Stomach (tissue), 8 donors: ENCODE measurements at regions not wholly inside any gene's neighbourhood (a gene's known extent, or its start where the extent isn't known, plus 50 kb on each side); places are given as distances from the start of the nearest gene placed in this dataset.
"Not testable (repeated sequence)": the region's sequence is repeated elsewhere in the genome, so short reads cannot be mapped to it uniquely, and the experiment has no call there.

ENCODE experiments used
- DNase-seq, 2 donors: peaks; one replicate each; pipeline versions ENCODE4 v3.0.0 to v3.0.0-alpha.2; 2013 to 2019
- H3K27ac ChIP-seq, 5 donors: fragments of 200-600 bp in 4 of 5; sonication (generic) in 4 of 5; one replicate each; pipeline ENCODE4 v1.5.1; 2013 to 2019; ENCODE audit warnings: mild to moderate bottlenecking in 1 of 5, moderate library complexity in 1 of 5
- H3K27me3 ChIP-seq, 3 donors: fragments of 200-600 bp; sonication (generic); one replicate each; pipeline ENCODE4 v1.5.1; 2017 to 2019; ENCODE audit warnings: mixed run types in 1 of 3
- H3K36me3 ChIP-seq, 4 donors: fragments of 200-600 bp; sonication (generic); 1 replicate in 3 of 4; 2 replicates in 1 of 4; pipeline ENCODE4 v1.5.1; 2016 to 2019
- H3K4me1 ChIP-seq, 4 donors: fragments of 200-600 bp; sonication (generic); one replicate each; pipeline ENCODE4 v1.5.1; 2016 to 2019
- H3K4me3 ChIP-seq, 4 donors: fragments of 200-600 bp; sonication (generic) in 3 of 4; one replicate each; pipeline ENCODE4 v1.5.1; 2016 to 2019; ENCODE audit warnings: mild to moderate bottlenecking in 1 of 4
- H3K9me3 ChIP-seq, 4 donors: fragments of 200-600 bp; sonication (generic); one replicate each; pipeline ENCODE4 v1.5.1; 2016 to 2019
- EP300 ChIP-seq: sonication (generic); formaldehyde crosslinking; IDR thresholded peaks from one replicate; pipeline ENCODE4 v1.6.1; 2017; ENCODE audit warnings: antibody characterized with exemption
- POLR2A ChIP-seq, 4 donors: fragments of 450-650 bp; IDR thresholded peaks; one replicate each; pipeline ENCODE4 v1.6.1; 2016; ENCODE audit warnings: antibody characterized with exemption in 4 of 4, control low read depth in 2 of 4, mild to moderate bottlenecking in 1 of 4, moderate library complexity in 1 of 4
- POLR2AphosphoS5 ChIP-seq, 3 donors: sonication (generic); formaldehyde crosslinking; IDR thresholded peaks; one replicate each; pipeline ENCODE4 v1.6.1; 2016; ENCODE audit warnings: antibody characterized with exemption in 3 of 3
- WGBS, 5 donors: extraction: QIAGEN DNeasy Blood & Tissue Kit in 3 of 5; methylation state at CpG; one replicate each; pipeline versions ENCODE4 v1.1.5 to v1.1.7; 2013 to 2018; 5-methylcytosine and 5-hydroxymethylcytosine counted together
- intact Hi-C: fragments of 100-400 bp; cut with DNase I; formaldehyde crosslinking; loops from one replicate; pipeline ENCODE4 v1.15.1; 2023; ENCODE audit warnings: low total_unique reads
- TF ChIP-seq, protein P1 (sequence below), 7 experiments: fragments of 450-650 bp in 4 of 7; fragments of 200-600 bp in 3 of 7; sonication (generic) in 3 of 7; IDR thresholded peaks; one replicate each; pipeline ENCODE4 v1.5.1; 2016 to 2019; ENCODE audit warnings: antibody characterized with exemption in 7 of 7, control low read depth in 2 of 7, mild to moderate bottlenecking in 1 of 7
- donor health status: healthy with polysubstance abuse.
- donor health status: Bipolar disorder and iron deficiency.
- donor health status: healthy.

DNA sequence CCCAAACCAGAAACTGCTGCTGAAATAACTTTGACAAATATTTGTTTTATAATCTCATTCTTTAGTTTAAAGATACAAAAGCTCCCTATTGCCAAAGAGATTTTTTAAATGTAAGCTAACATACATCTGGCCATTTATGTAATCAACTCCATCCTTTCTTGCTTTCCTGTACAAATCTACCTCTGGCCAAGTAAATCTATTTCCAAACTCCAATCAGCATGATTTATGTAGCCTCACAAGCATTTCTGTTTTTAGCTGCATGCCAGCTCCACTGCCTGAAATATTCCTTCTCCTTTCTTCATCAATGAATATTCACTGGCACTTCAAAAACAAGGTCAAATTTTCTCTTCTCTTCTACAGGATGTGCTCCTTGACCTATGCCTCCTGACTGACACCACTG is 80.0 kb downstream of the SHOX2 start:
- no peaks in the 10 kb centered on the region for H3K36me3 ChIP-seq
- H3K27ac ChIP-seq, result no peak overlapping the region
- no peaks in the 10 kb centered on the region for H3K27me3 ChIP-seq
- TF ChIP-seq POLR2A (IDR thresholded peaks at IDR 0.05), result no peak
- TF ChIP-seq, protein P1, sequence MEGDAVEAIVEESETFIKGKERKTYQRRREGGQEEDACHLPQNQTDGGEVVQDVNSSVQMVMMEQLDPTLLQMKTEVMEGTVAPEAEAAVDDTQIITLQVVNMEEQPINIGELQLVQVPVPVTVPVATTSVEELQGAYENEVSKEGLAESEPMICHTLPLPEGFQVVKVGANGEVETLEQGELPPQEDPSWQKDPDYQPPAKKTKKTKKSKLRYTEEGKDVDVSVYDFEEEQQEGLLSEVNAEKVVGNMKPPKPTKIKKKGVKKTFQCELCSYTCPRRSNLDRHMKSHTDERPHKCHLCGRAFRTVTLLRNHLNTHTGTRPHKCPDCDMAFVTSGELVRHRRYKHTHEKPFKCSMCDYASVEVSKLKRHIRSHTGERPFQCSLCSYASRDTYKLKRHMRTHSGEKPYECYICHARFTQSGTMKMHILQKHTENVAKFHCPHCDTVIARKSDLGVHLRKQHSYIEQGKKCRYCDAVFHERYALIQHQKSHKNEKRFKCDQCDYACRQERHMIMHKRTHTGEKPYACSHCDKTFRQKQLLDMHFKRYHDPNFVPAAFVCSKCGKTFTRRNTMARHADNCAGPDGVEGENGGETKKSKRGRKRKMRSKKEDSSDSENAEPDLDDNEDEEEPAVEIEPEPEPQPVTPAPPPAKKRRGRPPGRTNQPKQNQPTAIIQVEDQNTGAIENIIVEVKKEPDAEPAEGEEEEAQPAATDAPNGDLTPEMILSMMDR (IDR thresholded peaks at IDR 0.05), result no peak
- no peak for TF ChIP-seq POLR2AphosphoS5 (IDR thresholded peaks at IDR 0.05)
- TF ChIP-seq EP300, result no peak
- DNase-seq, result no peak
- no peaks in the 10 kb centered on the region for H3K4me1 ChIP-seq
- H3K4me3 ChIP-seq, result no peak overlapping the region
- H3K9me3 ChIP-seq, result peaks cover 0 to 2% (median under 1%) of the 10 kb centered on the region in 4 donors
- intact Hi-C loops, result no loop called here

DNA sequence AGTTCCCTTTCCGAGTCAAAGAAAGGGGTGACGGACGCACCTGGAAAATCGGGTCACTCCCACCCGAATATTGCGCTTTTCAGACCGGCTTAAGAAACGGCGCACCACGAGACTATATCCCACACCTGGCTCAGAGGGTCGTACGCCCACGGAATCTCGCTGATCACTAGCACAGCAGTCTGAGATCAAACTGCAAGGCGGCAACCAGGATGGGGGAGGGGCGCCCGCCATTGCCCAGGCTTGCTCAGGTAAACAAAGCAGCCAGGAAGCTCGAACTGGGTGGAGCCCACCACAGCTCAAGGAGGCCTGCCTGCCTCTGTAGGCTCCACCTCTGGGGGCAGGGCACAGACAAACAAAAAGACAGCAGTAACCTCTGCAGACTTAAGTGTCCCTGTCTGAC is 86.3 kb downstream of the SHOX2 start:
- intact Hi-C loops, H3K4me3 ChIP-seq, H3K27ac ChIP-seq, H3K4me1 ChIP-seq, DNase-seq, H3K27me3 ChIP-seq, H3K36me3 ChIP-seq: not testable (repeated sequence)
- H3K9me3 ChIP-seq, result peaks cover 4 to 21% (median 13%) of the 10 kb centered on the region in 4 donors
- 80 to 89% (median 83%) methylated on average over 2 to 11 of the region's 18 CpGs; no CpG with 5 or more reads in 2 of the 5 donors for WGBS, 5 donors

DNA sequence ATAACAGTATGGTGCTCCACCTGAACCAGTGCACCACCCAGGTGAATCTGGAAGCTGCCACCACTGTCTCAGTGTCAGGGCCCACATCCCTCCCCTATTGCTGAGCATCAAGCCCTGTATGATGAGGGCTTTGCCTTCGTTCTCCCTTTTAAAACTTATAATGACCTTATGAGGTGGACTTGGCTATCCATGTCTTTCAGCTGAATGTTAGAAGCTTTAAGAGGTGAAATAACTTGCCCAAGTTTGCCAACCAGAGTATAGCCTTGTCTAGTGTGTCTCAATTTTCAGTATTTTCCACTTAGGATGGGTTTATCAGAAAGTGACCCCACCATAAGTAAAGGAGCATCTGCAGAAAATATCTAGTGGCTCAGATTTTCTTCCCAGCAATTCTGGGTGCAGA is 87.8 kb downstream of the SHOX2 start:
- no peak for DNase-seq
- Histone ChIP-seq H3K9me3 (peaks cover 4 to 21% (median 13%) of the 10 kb centered on the region in 4 donors), H3K4me1 (no peaks in the 10 kb centered on the region), H3K4me3 (no peak overlapping the region), H3K36me3 (no peaks in the 10 kb centered on the region), H3K27me3 (no peaks in the 10 kb centered on the region), H3K27ac (no peak overlapping the region)
- TF ChIP-seq, protein P1 (IDR thresholded peaks at IDR 0.05), result no peak
- TF ChIP-seq POLR2A (IDR thresholded peaks at IDR 0.05) (no peak), POLR2AphosphoS5 (IDR thresholded peaks at IDR 0.05) (no peak), EP300 (no peak)
- intact Hi-C loops, result no loop called here
- WGBS, 5 donors, result 40 to 76% (median 63%) methylated on average over 1 of the region's 1 CpG

DNA sequence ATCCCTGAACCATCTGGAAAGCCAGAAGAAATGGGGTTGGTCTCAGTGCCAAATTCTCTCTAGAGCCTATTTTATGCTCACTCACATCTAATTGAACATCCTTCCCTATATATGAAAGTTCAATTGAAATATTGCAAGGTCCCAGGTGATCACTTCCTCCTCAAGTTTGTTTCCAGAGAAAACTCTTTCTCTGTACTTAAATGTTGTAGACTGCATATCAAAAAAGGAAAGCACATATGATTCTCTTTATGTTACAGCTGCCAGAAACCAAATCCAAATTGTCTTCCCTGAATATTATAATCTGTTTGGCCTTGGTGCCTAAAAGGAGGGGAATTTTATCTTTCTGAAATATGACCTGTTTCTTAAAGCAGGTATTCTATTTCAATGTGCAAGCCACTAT is 93.3 kb downstream of the SHOX2 start:
- Histone ChIP-seq H3K4me1 (no peaks in the 10 kb centered on the region), H3K4me3 (no peak overlapping the region), H3K9me3 (peaks cover 3 to 40% (median 12%) of the 10 kb centered on the region in 4 donors), H3K27me3 (no peaks in the 10 kb centered on the region), H3K36me3 (no peaks in the 10 kb centered on the region), H3K27ac (no peak overlapping the region)
- intact Hi-C loops, result no loop called here
- TF ChIP-seq, protein P1 (IDR thresholded peaks at IDR 0.05), result no peak
- TF ChIP-seq EP300 (no peak), POLR2A (IDR thresholded peaks at IDR 0.05) (no peak), POLR2AphosphoS5 (IDR thresholded peaks at IDR 0.05) (no peak)
- DNase-seq, result no peak

DNA sequence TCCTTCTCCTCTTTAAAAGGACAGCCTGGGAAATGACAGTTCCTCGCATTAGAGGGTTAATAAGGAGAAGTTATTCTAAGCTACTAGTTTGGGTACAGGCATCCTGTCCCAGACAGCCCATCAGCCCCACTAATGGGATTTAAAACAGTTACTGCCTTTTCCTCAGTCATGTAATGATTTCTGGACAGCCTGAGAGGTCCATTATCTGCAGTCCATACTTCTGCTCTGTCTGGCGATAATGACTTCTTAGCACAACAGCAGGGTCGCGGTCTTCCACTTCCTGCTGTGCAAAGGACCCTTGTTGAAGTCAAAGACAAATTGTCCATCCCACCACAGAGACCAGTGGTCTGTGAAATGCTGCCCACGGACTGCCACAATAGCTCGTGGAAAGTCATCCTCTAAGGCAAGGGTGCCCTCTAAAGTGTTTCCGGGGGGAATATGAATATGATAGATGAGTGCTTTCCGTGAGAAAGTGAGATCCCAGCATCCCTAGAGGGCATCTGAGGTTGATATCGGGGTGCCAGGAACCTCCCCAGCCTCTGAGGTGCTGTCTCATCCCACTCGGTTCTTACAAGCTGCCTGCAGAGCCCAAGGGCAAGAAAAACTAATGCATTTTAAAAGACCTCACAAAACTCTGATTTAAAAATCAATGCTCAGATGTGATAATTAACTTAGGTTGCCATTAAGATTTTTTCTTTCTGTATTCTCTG is 100.7 kb downstream of the SHOX2 start:
- DNase-seq, result no peak
- H3K4me3 ChIP-seq, result no peak overlapping the region
- WGBS, 5 donors, result 56 to 71% (median 66%) methylated on average over 10 of the region's 10 CpGs
- H3K27ac ChIP-seq, result no peak overlapping the region
- TF ChIP-seq POLR2A (IDR thresholded peaks at IDR 0.05), result no peak
- TF ChIP-seq POLR2AphosphoS5 (IDR thresholded peaks at IDR 0.05), result no peak
- TF ChIP-seq, protein P1 (IDR thresholded peaks at IDR 0.05), result no peak
- H3K36me3 ChIP-seq, result no peaks in the 10 kb centered on the region
- H3K27me3 ChIP-seq, result no peaks in the 10 kb centered on the region
- no peaks in the 10 kb centered on the region for H3K4me1 ChIP-seq
- intact Hi-C loops, result no loop called here
- H3K9me3 ChIP-seq, result peaks cover 3 to 23% (median 9%) of the 10 kb centered on the region in 4 donors
